AG04450 (cell line): ENCODE measurements at regions not wholly inside any gene's neighbourhood (a gene's known extent, or its start where the extent isn't known, plus 50 kb on each side); places are given as distances from the start of the nearest gene placed in this dataset.

ENCODE experiments used
- CTCF ChIA-PET: fragments of 300-600, 350-600 bp; formaldehyde crosslinking; extraction: SDS; loops from one replicate; lab custom pipeline; 2022; ENCODE audit warnings: antibody characterized with exemption, inconsistent platforms; lab: Charles Lee
- POLR2A ChIA-PET: fragments of 350-600 bp; formaldehyde crosslinking; extraction: SDS; loops from one replicate; lab custom pipeline; 2021; ENCODE audit warnings: antibody characterized with exemption, inconsistent platforms; lab: Yijun Ruan, JAX
- DNase-seq: peaks from one replicate; pipeline ENCODE4 v3.0.0-alpha.2; 2011; ENCODE audit warnings: low read depth, low spot score
- H3K27ac ChIP-seq: one replicate; pipeline ENCODE4 v1.5.1; 2012; ENCODE audit warnings: low read depth, low read length, control low read depth
- H3K27me3 ChIP-seq: one replicate; pipeline ENCODE4 v1.6.0; 2012; ENCODE audit warnings: low read length; ENCODE audit not compliant: control insufficient read depth, insufficient read depth
- H3K4me3 ChIP-seq: 2 replicates; pipeline ENCODE4 v1.5.1; 2011; ENCODE audit warnings: mild to moderate bottlenecking, low read depth, low read length, control low read depth
- H3K9me3 ChIP-seq: 2 replicates; pipeline ENCODE4 v1.5.1; 2012; ENCODE audit warnings: low read length; ENCODE audit not compliant: control insufficient read depth, insufficient read depth
- TF ChIP-seq, protein P1 (sequence below): IDR thresholded peaks from 2 replicates; pipeline ENCODE4 v1.5.1; 2011; ENCODE audit warnings: low read depth, low read length, control low read depth, inconsistent platforms

DNA sequence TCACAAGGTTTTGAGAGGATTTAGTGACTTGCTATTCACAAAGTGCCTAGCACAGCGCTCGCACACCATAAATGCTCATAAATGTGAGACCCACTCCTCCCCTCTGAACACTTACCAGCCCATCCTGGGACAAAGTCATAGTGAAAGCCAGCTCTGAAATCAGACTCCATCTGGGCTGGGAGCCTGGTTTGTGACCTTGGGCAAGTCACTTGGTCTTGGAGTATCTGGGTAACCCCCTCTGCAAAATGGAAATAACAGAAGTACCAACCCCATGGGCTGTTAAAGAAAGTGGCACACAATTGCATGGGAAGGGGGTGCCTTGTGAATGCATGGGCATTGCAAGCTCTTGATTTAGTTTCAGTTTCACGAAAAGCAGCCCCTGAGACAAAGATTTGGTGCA lies 104.7 kb upstream of the CDH5 start:
- POLR2A ChIA-PET, result no interaction called here
- no peaks in the 10 kb centered on the region for H3K27me3 ChIP-seq
- H3K9me3 ChIP-seq, result no peaks in the 10 kb centered on the region; the same call in 1 of the 2 replicates
- CTCF ChIA-PET, result no interaction called here
- H3K4me3 ChIP-seq, result no peak overlapping the region
- no peak overlapping the region for H3K27ac ChIP-seq
- DNase-seq, result no peak
- TF ChIP-seq, protein P1, sequence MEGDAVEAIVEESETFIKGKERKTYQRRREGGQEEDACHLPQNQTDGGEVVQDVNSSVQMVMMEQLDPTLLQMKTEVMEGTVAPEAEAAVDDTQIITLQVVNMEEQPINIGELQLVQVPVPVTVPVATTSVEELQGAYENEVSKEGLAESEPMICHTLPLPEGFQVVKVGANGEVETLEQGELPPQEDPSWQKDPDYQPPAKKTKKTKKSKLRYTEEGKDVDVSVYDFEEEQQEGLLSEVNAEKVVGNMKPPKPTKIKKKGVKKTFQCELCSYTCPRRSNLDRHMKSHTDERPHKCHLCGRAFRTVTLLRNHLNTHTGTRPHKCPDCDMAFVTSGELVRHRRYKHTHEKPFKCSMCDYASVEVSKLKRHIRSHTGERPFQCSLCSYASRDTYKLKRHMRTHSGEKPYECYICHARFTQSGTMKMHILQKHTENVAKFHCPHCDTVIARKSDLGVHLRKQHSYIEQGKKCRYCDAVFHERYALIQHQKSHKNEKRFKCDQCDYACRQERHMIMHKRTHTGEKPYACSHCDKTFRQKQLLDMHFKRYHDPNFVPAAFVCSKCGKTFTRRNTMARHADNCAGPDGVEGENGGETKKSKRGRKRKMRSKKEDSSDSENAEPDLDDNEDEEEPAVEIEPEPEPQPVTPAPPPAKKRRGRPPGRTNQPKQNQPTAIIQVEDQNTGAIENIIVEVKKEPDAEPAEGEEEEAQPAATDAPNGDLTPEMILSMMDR, result no peak

DNA sequence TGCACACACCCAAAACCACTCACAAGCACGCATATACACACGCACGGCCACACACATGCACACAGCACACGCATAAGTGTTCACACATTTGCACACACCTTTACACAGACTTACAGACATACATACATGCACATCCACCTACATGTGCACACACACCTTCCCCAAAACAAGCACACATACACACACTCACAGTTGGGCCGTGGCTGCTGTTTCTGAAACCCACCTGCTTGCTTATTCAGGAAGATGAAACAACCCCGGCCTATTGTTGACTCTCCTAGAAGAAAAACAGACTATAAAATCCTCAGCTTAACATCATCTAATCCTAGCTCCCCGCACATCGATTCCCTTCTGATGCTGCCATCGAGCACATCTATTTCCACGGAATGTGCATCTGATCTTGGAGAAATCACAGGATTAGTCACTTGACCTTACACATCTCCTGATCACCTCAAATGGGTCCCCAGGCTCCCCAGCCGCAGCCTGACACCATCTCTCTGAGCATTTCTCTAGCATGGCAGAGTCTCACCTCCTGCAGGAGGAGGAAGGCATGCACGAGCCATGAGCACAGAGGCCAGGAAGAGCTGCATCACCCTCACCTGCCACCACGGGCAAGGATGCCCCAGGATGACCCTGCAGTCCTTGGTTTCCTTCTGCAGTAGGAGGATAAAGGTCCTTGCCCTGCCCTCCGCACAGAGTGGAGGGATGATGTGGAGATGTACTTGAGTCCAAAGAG lies 105.8 kb upstream of the CDH5 start:
- TF ChIP-seq, protein P1, result no peak
- DNase-seq, result no peak
- no peaks in the 10 kb centered on the region; the same call in 1 of the 2 replicates for H3K9me3 ChIP-seq
- H3K27ac ChIP-seq, result no peak overlapping the region
- CTCF ChIA-PET, result interaction anchor here (1.3 kb wide), 1 partner anchor 15 kb away, joined by 3 read pairs; no protein-coding TSS in a partner anchor
- H3K4me3 ChIP-seq, result no peak overlapping the region
- POLR2A ChIA-PET, result no interaction called here
- no peaks in the 10 kb centered on the region for H3K27me3 ChIP-seq

DNA sequence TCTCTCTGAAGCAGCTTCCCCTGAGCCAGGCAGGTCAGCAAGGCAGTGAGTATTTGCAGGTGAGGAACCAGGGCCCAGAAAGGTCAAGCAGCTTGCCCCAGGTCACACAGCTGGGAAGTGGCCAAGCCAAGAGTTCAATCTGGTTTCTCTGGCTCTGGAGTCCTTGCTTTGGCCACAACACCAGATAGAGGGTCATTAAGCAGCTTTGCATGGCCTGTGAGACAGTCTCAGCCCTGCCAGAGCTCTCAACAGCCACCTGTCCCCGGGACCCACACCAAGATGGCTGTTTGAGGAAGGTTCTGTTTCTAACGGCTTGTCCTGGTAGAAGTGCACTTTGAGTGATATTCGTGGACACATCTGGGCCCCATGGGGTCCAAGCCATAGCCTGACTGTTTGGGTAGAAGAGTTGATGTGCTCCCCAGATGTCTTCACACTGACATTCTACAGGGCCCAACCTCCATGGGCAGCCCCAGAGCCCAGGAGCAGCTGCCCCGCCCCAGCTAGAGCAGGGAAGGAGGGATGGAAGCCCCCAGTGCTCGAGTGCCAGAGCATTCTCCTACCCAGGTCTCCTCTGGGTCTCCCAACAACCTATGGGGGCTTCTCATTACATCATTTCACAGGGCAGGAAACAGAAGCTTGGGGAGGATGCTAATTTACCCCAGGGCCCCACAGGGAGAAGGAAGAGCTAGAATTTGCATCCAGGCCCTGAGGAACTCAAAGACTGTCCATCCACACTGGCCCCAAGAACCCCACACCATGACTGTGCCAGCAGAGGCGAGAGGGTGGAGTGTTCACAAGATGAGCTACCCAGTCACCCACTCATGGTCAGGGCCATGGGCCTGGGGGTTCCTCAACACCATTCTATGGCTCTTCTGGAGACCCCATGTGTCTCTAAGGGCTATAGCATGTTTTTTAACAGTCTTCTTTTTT lies 107.3 kb upstream of the CDH5 start:
- TF ChIP-seq, protein P1, result no peak
- no peak overlapping the region for H3K27ac ChIP-seq
- ChIA-PET CTCF (interaction anchor here (0.6 to 1.3 kb wide), 3 partner anchors 12 to 31 kb away, joined by 3 to 4 read pairs (median 3); no protein-coding TSS in a partner anchor), POLR2A (interaction anchor here (0.7 kb wide), 1 partner anchor 1138 kb away, joined by 5 read pairs; the partner anchor contains the start of gene CDH11)
- no peak overlapping the region for H3K4me3 ChIP-seq
- H3K27me3 ChIP-seq, result no peaks in the 10 kb centered on the region
- H3K9me3 ChIP-seq, result no peaks in the 10 kb centered on the region
- no peak for DNase-seq

DNA sequence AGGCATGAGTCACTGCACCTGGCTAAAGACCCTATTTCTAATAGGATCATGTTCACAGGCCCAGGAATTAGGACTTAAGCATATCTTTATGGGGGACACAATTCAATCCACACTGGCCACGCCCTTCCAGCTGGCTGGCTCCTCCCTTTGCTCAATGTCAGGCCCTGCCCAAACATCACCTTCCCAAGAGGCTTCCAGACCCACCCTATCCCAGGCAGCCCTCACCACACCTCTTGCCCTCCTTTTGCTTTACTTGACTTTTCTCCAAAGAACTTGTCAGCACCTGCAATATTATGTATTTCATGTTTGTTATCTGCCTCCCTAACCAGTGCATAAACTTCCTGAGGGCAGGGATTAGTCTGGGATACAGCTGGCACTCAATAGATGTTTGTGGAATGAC lies 109.6 kb upstream of the CDH5 start:
- Histone ChIP-seq H3K27ac (no peak overlapping the region), H3K9me3 (no peaks in the 10 kb centered on the region), H3K27me3 (no peaks in the 10 kb centered on the region), H3K4me3 (no peak overlapping the region)
- TF ChIP-seq, protein P1, result no peak
- no peak for DNase-seq
- POLR2A ChIA-PET, result no interaction called here
- CTCF ChIA-PET, result no interaction called here
